ENCODE measurements at regions not wholly inside any gene's neighbourhood (a gene's known extent, or its start where the extent isn't known, plus 50 kb on each side); places are given as distances from the start of the nearest gene placed in this dataset.
A peak's percentile ranks its signal among the peaks of the same experiment; 100 is the strongest.

GRCh38 chr6:155883334-155883731, 427.7 kb upstream of the NOX3 start:
- H3K9me3 ChIP-seq (ENCODE audit: control insufficient read depth, insufficient read depth, low read length) = no peaks in the 10 kb centered on the region
- H4K91ac ChIP-seq (ENCODE audit: insufficient read depth, low read depth, low read length) = peak overlapping the region; percentile 52; the same call in 1 of the 2 replicates
- no peak overlapping the region for H3K4me3 ChIP-seq (ENCODE audit: insufficient read depth, low read depth, low read length)
- peak overlapping the region; percentile 51 to 65; a peak in 3 of 4 replicates for H4K8ac ChIP-seq (ENCODE audit: low read depth in 2 of 2, low read length in 2 of 2)
- in situ Hi-C loops (cut with MboI; ENCODE audit: low sequenced_read_pairs) = no loop called here
- H2AK5ac ChIP-seq (ENCODE audit: low read depth, low read length) = no peak overlapping the region; the same call in 1 of the 2 replicates
- ChIA-PET POLR2A (ENCODE audit: unreplicated experiment) (no interaction called here), CTCF (no interaction called here)
- H2BK15ac ChIP-seq (ENCODE audit: low read depth, low read length) = no peak overlapping the region
- H3K27me3 ChIP-seq (ENCODE audit: control insufficient read depth, insufficient read depth, low read length) = no peaks in the 10 kb centered on the region
- no TSS peak for BruUV-seq (replicated peaks)
- H3K4me1 ChIP-seq (ENCODE audit: control insufficient read depth, insufficient read depth, low read length) = peaks cover 22% of the 10 kb centered on the region
- H3K9ac ChIP-seq (ENCODE audit: low read depth, low read length) = no peak overlapping the region
- H3K4me2 ChIP-seq (ENCODE audit: low read depth, low read length) = peak overlapping the region; percentile 25; the same call in 1 of the 2 replicates
- H2BK20ac ChIP-seq (ENCODE audit: low read depth, low read length) = peak overlapping the region; percentile 60; the same call in 1 of the 2 replicates
- DNase-seq (no peak), ATAC-seq (ENCODE audit: low read depth) (peak; percentile 58)
- H4K5ac ChIP-seq (ENCODE audit: low read depth, low read length) = no peak overlapping the region
- no peaks in the 10 kb centered on the region for H3K79me1 ChIP-seq (ENCODE audit: low read depth in 1 of 2, low read length in 2 of 2)
- intact Hi-C loops (cut with micrococcal nuclease) = loop anchor here (1.0 to 10.0 kb wide), 3 partner anchors 131 to 559 kb away; no protein-coding TSS in a partner anchor
- peak overlapping the region; percentile 82; the same call in 1 of the 2 replicates for H3K56ac ChIP-seq (ENCODE audit: extremely low read depth, insufficient read depth, low read length)
- peaks cover 9% of the 10 kb centered on the region for H3K9me1 ChIP-seq (ENCODE audit: insufficient read depth, low read length)
- peak overlapping the region; percentile 64; the same call in 1 of the 2 replicates for H3K23ac ChIP-seq (ENCODE audit: low read depth, low read length)
- H2BK120ac ChIP-seq (ENCODE audit: low read depth, low read length) = peak overlapping the region; percentile 83
- dilution Hi-C loops (cut with HindIII; ENCODE audit: low sequenced_read_pairs, unreplicated experiment) = no loop called here
- H2BK5ac ChIP-seq (ENCODE audit: low read depth, low read length, poor library complexity, severe bottlenecking) = peak overlapping the region; percentile 92
- H3K18ac ChIP-seq (ENCODE audit: low read depth, low read length) = peak overlapping the region; percentile 82
- no peaks in the 10 kb centered on the region for H4K20me1 ChIP-seq (ENCODE audit: insufficient read depth, low read length)
- no peak overlapping the region for H2AK9ac ChIP-seq (replicated peaks; ENCODE audit: low read depth, low read length, poor library complexity)
- peak overlapping the region; percentile 68; the same call in 1 of the 2 replicates for H3K4ac ChIP-seq (ENCODE audit: low read depth, low read length)
- H3K14ac ChIP-seq (replicated peaks; ENCODE audit: low read depth, low read length) = no peak overlapping the region
- no peak for TF ChIP-seq RCOR1 (IDR thresholded peaks at IDR 0.05; ENCODE audit: insufficient replicate concordance, low read length)
- no peak overlapping the region for H2AFZ ChIP-seq (replicated peaks; ENCODE audit: low read length, poor library complexity)
- no peaks in the 10 kb centered on the region for H3K36me3 ChIP-seq (ENCODE audit: control insufficient read depth, insufficient read depth, low read length)
- H3K27ac ChIP-seq (ENCODE audit: insufficient read depth, low read length) = peak overlapping the region; percentile 83
